ENCODE measurements at regions not wholly inside any gene's neighbourhood (a gene's known extent, or its start where the extent isn't known, plus 50 kb on each side); places are given as distances from the start of the nearest gene placed in this dataset.

GRCh38 chr14:61988240-61988639, 226.0 kb downstream of the SNAPC1 start:
- TF ChIP-seq RFX3 (CRISPR knock-in tag; IDR thresholded peaks at IDR 0.05), result no peak
- TF ChIP-seq ZXDC (CRISPR knock-in tag; IDR thresholded peaks at IDR 0.05), result no peak
- no peak for TF ChIP-seq ZNF552 (CRISPR knock-in tag; IDR thresholded peaks at IDR 0.05; ENCODE audit: borderline replicate concordance)
- TF ChIP-seq MZF1 (CRISPR knock-in tag; IDR thresholded peaks at IDR 0.05; ENCODE audit: borderline replicate concordance), result no peak
- TF ChIP-seq PREB (CRISPR knock-in tag; IDR thresholded peaks at IDR 0.05), result no peak
- no peak for TF ChIP-seq ZNF674 (CRISPR knock-in tag; IDR thresholded peaks at IDR 0.05; ENCODE audit: low read depth)
- no peak for TF ChIP-seq ZNF20 (CRISPR knock-in tag; IDR thresholded peaks at IDR 0.05)
- TF ChIP-seq ZNF33B (CRISPR knock-in tag; IDR thresholded peaks at IDR 0.05), result no peak
- no peak for TF ChIP-seq ZNF557 (CRISPR knock-in tag; IDR thresholded peaks at IDR 0.05)
- TF ChIP-seq FOSL2 (CRISPR knock-in tag; IDR thresholded peaks at IDR 0.05), result no peak
- no peak for TF ChIP-seq CC2D1A (CRISPR knock-in tag; IDR thresholded peaks at IDR 0.05)
- no peak for TF ChIP-seq HMGA1 (CRISPR knock-in tag; conservative IDR thresholded peaks at IDR 0.05)
- TF ChIP-seq ZNF746 (CRISPR knock-in tag; IDR thresholded peaks at IDR 0.05), result no peak
- no peak for TF ChIP-seq ATF3 (CRISPR knock-in tag; IDR thresholded peaks at IDR 0.05)
- TF ChIP-seq FOXC1 (CRISPR knock-in tag; IDR thresholded peaks at IDR 0.05; ENCODE audit: borderline replicate concordance), result no peak
- no peak for TF ChIP-seq FOXA3 (CRISPR knock-in tag; IDR thresholded peaks at IDR 0.05)
- Histone ChIP-seq H3K4me2 (ENCODE audit: low read depth, low read length) (no peak overlapping the region), H3K9ac (ENCODE audit: insufficient read depth, low read depth, low read length) (no peak overlapping the region), H3K79me2 (ENCODE audit: insufficient read depth, low read length) (no peaks in the 10 kb centered on the region), H4K20me1 (ENCODE audit: insufficient read depth, low read length) (no peaks in the 10 kb centered on the region), H3K4me3 (replicated peaks in 1 of 3; ENCODE audit: insufficient read depth in 1 of 3, low read depth in 2 of 3, low read length in 3 of 3) (no peak overlapping the region), H3K27ac (ENCODE audit: extremely low read length, insufficient read depth, low read length) (no peak overlapping the region), H2AFZ (ENCODE audit: low read length) (no peak overlapping the region), H3K36me3 (replicated peaks in 1 of 2; ENCODE audit: control insufficient read depth in 1 of 2, insufficient read depth in 2 of 2, low read length in 2 of 2) (no peaks in the 10 kb centered on the region), H3K9me3 (ENCODE audit: low read length) (no peaks in the 10 kb centered on the region), H3K27me3 (ENCODE audit: control insufficient read depth in 1 of 2, insufficient read depth in 2 of 2, low read length in 2 of 2) (no peaks in the 10 kb centered on the region; a peak in 1 of 5 replicates), H3K4me1 (ENCODE audit: insufficient read depth, low read length) (no peaks in the 10 kb centered on the region)
- ChIA-PET CTCF (ENCODE audit: low intra/inter-chr PET ratio, low total read pairs) (no interaction called here), POLR2A (no interaction called here)
- FAIRE-seq (no peak), ATAC-seq (no peak), DNase-seq (ENCODE audit: low spot score) (no peak)
- 48% methylated on average over 2 of the region's 2 CpGs for WGBS (ENCODE audit: low lambda C conversion rate)
- in situ Hi-C loops (cut with HindIII; ENCODE audit: extremely low pct_ligation_motif_present, low pct_unique_long_range_greater_than_20kb) (no loop called here), intact Hi-C loops (cut with micrococcal nuclease; ENCODE audit: unreplicated experiment) (no loop called here)
- BruUV-seq (replicated peaks), result no TSS peak

Measured in HepG2 (cell line).